DMS153 treated with DMSO at 0.1 percent for 48 hours (cell line): ENCODE measurements at regions not wholly inside any gene's neighbourhood (a gene's known extent, or its start where the extent isn't known, plus 50 kb on each side); places are given as distances from the start of the nearest gene placed in this dataset.

ENCODE experiments used
- DNase-seq: peaks from one replicate; lab custom pipeline; 2025; ENCODE audit not compliant: unreplicated experiment; lab: John Stamatoyannopoulos, UW

GRCh38 chr6:91114123-91114708 is 527.3 kb upstream of the MAP3K7 start:
- DNase-seq, result no peak

- no peak for DNase-seq
Measured at GRCh38 chr6:91106083-91106482, 519.2 kb upstream of the MAP3K7 start.

GRCh38 chr6:91105532-91105931 is 518.7 kb upstream of the MAP3K7 start:
- DNase-seq, result no peak

- no peak for DNase-seq
Measured at GRCh38 chr6:91099479-91099878, 512.6 kb upstream of the MAP3K7 start.

- DNase-seq, result peak; percentile 76
Measured at GRCh38 chr6:91098006-91098405, 511.1 kb upstream of the MAP3K7 start.

- DNase-seq, result no peak
Measured at GRCh38 chr6:91097364-91097763, 510.5 kb upstream of the MAP3K7 start.

GRCh38 chr6:91094806-91095475 is 508.1 kb upstream of the MAP3K7 start:
- DNase-seq, result no peak

- no peak for DNase-seq
Measured at GRCh38 chr6:91094341-91094740, 507.5 kb upstream of the MAP3K7 start.

- no peak for DNase-seq
Measured at GRCh38 chr6:91088976-91089375, 502.1 kb upstream of the MAP3K7 start.

- DNase-seq, result no peak
Measured at GRCh38 chr6:91088515-91088914, 501.6 kb upstream of the MAP3K7 start.

- no peak for DNase-seq
Measured at GRCh38 chr6:91087908-91088307, 501.0 kb upstream of the MAP3K7 start.

- DNase-seq, result no peak
Measured at GRCh38 chr6:91083211-91083610, 496.3 kb upstream of the MAP3K7 start.

- no peak for DNase-seq
Measured at GRCh38 chr6:91082311-91082832, 495.5 kb upstream of the MAP3K7 start.

GRCh38 chr6:91081452-91082067 is 494.7 kb upstream of the MAP3K7 start:
- DNase-seq, result peak; percentile 84

- no peak for DNase-seq
Measured at GRCh38 chr6:91080871-91081270, 494.0 kb upstream of the MAP3K7 start.

- DNase-seq, result no peak
Measured at GRCh38 chr6:91079969-91080368, 493.1 kb upstream of the MAP3K7 start.

- no peak for DNase-seq
Measured at GRCh38 chr6:91075244-91075976, 488.5 kb upstream of the MAP3K7 start.

GRCh38 chr6:91063362-91063761 is 476.5 kb upstream of the MAP3K7 start:
- no peak for DNase-seq

GRCh38 chr6:91057689-91058088 is 470.8 kb upstream of the MAP3K7 start:
- DNase-seq, result no peak

GRCh38 chr6:91055959-91056358 is 469.1 kb upstream of the MAP3K7 start:
- no peak for DNase-seq
